Keratinocyte (primary cell): ENCODE measurements at regions not wholly inside any gene's neighbourhood (a gene's known extent, or its start where the extent isn't known, plus 50 kb on each side); places are given as distances from the start of the nearest gene placed in this dataset.

Experiments
- EZH2 ChIP-seq: IDR thresholded peaks from one replicate; pipeline ENCODE4 v1.6.1; 2012; ENCODE audit warnings: inconsistent platforms, mild to moderate bottlenecking, low read length, moderate library complexity
- TF ChIP-seq, protein P1 (sequence below), 3 experiments: IDR thresholded peaks in 1 of 3; conservative IDR thresholded peaks in 1 of 3; optimal IDR thresholded peaks in 1 of 3; 2 replicates in 2 of 3; 3 replicates in 1 of 3; pipeline versions ENCODE3 to v1.5.1; 2011; ENCODE audit warnings: low read length in 3 of 3, mild to moderate bottlenecking in 3 of 3, moderate library complexity in 2 of 3, control low read depth in 1 of 3, inconsistent platforms in 1 of 3; ENCODE audit not compliant: insufficient read depth in 2 of 3; ENCODE audit errors: extremely low read depth in 1 of 3

DNA sequence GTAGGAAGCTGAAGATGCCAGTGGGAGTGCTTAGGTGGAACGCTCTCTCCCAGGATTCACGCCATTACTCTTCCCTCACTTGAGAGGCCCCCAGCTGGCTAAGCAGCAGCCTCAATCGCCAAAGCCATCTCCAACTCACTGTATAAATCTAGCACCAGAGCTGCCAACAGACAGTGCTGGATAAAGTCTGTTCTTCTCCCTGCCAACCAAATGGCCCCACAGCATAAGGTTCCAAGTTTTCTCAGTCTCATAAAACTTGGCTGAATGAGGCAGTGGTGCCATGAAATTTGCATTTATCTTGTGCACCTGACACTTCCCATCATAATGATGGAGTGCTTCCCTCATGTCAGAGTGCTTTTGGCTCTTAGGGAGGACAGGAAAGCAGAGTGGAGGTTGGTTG, 428.2 kb upstream of the ETAA1 start:
- TF ChIP-seq, protein P1, sequence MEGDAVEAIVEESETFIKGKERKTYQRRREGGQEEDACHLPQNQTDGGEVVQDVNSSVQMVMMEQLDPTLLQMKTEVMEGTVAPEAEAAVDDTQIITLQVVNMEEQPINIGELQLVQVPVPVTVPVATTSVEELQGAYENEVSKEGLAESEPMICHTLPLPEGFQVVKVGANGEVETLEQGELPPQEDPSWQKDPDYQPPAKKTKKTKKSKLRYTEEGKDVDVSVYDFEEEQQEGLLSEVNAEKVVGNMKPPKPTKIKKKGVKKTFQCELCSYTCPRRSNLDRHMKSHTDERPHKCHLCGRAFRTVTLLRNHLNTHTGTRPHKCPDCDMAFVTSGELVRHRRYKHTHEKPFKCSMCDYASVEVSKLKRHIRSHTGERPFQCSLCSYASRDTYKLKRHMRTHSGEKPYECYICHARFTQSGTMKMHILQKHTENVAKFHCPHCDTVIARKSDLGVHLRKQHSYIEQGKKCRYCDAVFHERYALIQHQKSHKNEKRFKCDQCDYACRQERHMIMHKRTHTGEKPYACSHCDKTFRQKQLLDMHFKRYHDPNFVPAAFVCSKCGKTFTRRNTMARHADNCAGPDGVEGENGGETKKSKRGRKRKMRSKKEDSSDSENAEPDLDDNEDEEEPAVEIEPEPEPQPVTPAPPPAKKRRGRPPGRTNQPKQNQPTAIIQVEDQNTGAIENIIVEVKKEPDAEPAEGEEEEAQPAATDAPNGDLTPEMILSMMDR (optimal IDR thresholded peaks at IDR 0.05 in 1 of 3, IDR thresholded peaks at IDR 0.05 in 1 of 3, conservative IDR thresholded peaks at IDR 0.05 in 1 of 3; ENCODE audit: extremely low read depth in 1 of 3, insufficient read depth in 2 of 3, low read length in 3 of 3): no peak
- TF ChIP-seq EZH2: no peak
